Left ventricle myocardium inferior (tissue), 1 donor: ENCODE measurements at regions not wholly inside any gene's neighbourhood (a gene's known extent, or its start where the extent isn't known, plus 50 kb on each side); places are given as distances from the start of the nearest gene placed in this dataset.
"Not testable (repeated sequence)": the region's sequence is repeated elsewhere in the genome, so short reads cannot be mapped to it uniquely, and the experiment has no call there.

Source experiments
- DNase-seq: peaks from one replicate; pipeline ENCODE4 v3.0.0-alpha.2; 2020
- H3K27ac ChIP-seq: fragments of 200-600 bp; replicated peaks from 2 replicates; pipeline ENCODE4 v1.8.0; 2021
- H3K27me3 ChIP-seq: fragments of 200-600 bp; 2 replicates; pipeline ENCODE4 v1.8.0; 2021; ENCODE audit warnings: low read depth
- H3K36me3 ChIP-seq: fragments of 200-600 bp; 2 replicates; pipeline ENCODE4 v1.8.0; 2021
- H3K4me1 ChIP-seq: fragments of 200-600 bp; 2 replicates; pipeline ENCODE4 v1.8.0; 2021
- H3K4me3 ChIP-seq: fragments of 200-600 bp; 2 replicates; pipeline ENCODE4 v1.8.0; 2021; ENCODE audit warnings: mild to moderate bottlenecking, moderate library complexity
- H3K9me3 ChIP-seq: fragments of 200-600 bp; replicated peaks from 2 replicates; pipeline ENCODE4 v1.8.0; 2021
- intact Hi-C: fragments of 100-400 bp; cut with micrococcal nuclease; formaldehyde crosslinking; loops from one replicate; pipeline ENCODE4 v1.11.0; 2022
- TF ChIP-seq, protein P1 (sequence below): fragments of 200-600 bp; IDR thresholded peaks from 2 replicates; pipeline ENCODE4 v1.8.0; 2021; ENCODE audit warnings: antibody characterized with exemption, mild to moderate bottlenecking, borderline replicate concordance
- donor health status: DM: no; HTN: yes; CAD: no; lungs with severe emphysema.

DNA sequence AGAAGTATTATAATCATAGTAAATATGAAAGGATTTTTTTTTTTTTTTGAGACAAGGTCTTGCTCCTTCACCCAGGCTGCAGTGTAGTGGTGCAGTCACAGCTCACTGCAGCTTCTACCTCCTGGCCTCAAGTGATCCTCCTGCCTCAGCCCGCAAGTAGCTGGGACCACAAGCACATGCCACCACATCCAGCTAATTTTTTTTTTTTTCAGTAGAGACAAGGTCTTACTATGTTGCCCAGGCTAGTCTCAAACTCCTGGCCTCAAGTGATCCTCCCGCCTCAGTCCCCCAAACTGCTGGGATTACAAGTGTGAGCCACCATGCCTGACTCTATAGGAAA is 86.2 kb upstream of the FOXN2 start:
- Histone ChIP-seq H3K27me3 (no peaks in the 10 kb centered on the region), H3K4me1 (no peaks in the 10 kb centered on the region), H3K9me3 (no peaks in the 10 kb centered on the region), H3K27ac (no peak overlapping the region), H3K4me3 (no peak overlapping the region), H3K36me3 (no peaks in the 10 kb centered on the region)
- intact Hi-C loops: no loop called here
- DNase-seq: no peak
- TF ChIP-seq, protein P1, sequence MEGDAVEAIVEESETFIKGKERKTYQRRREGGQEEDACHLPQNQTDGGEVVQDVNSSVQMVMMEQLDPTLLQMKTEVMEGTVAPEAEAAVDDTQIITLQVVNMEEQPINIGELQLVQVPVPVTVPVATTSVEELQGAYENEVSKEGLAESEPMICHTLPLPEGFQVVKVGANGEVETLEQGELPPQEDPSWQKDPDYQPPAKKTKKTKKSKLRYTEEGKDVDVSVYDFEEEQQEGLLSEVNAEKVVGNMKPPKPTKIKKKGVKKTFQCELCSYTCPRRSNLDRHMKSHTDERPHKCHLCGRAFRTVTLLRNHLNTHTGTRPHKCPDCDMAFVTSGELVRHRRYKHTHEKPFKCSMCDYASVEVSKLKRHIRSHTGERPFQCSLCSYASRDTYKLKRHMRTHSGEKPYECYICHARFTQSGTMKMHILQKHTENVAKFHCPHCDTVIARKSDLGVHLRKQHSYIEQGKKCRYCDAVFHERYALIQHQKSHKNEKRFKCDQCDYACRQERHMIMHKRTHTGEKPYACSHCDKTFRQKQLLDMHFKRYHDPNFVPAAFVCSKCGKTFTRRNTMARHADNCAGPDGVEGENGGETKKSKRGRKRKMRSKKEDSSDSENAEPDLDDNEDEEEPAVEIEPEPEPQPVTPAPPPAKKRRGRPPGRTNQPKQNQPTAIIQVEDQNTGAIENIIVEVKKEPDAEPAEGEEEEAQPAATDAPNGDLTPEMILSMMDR: no peak

DNA sequence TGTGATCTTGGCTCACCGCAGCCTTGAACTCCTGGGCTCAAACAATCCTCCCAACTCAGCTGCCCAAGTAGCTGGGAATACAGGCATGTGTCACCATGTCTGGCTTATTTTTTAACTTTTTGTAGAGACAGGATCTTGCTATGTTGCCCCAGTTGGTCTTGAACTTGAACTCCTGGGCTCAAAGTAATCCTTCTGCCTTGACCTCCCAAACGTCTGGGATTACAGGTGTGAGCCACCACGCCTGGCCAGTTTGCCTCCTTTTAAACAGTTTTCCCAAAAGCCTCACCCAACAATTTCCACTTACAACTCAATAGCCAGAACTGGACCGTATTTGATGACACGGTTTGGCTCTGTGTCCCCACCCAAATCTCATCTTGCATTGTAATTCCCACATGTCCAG is 85.4 kb upstream of the FOXN2 start:
- no peak for DNase-seq
- Histone ChIP-seq H3K27ac (no peak overlapping the region), H3K27me3 (no peaks in the 10 kb centered on the region), H3K9me3 (no peaks in the 10 kb centered on the region), H3K4me3 (no peak overlapping the region), H3K36me3 (no peaks in the 10 kb centered on the region), H3K4me1 (no peaks in the 10 kb centered on the region)
- TF ChIP-seq, protein P1: no peak
- intact Hi-C loops: no loop called here

DNA sequence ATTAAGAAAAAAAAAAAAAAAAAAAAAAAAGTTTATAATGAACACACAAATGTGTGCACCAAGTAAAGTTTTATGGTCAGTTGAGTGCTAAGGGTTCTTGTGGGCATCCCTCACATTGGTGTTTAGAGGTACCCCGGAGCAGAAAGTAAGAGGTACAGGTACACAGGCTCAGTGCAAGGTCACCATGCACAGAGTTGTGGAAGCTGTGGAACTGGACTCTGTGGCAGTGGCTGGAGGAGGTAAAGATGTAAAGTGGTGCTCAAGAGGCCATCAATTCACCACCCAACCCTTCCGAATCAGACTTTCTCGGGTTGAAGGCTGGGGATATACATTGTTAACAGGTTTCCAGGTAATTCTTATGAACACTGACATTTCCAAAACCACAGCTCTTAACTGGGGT is 83.6 kb upstream of the FOXN2 start:
- H3K4me3 ChIP-seq: no peak overlapping the region
- no peaks in the 10 kb centered on the region for H3K27me3 ChIP-seq
- TF ChIP-seq, protein P1: no peak
- H3K4me1 ChIP-seq: no peaks in the 10 kb centered on the region
- no peak for DNase-seq
- H3K9me3 ChIP-seq: no peaks in the 10 kb centered on the region
- intact Hi-C loops: no loop called here
- no peaks in the 10 kb centered on the region for H3K36me3 ChIP-seq
- no peak overlapping the region for H3K27ac ChIP-seq

DNA sequence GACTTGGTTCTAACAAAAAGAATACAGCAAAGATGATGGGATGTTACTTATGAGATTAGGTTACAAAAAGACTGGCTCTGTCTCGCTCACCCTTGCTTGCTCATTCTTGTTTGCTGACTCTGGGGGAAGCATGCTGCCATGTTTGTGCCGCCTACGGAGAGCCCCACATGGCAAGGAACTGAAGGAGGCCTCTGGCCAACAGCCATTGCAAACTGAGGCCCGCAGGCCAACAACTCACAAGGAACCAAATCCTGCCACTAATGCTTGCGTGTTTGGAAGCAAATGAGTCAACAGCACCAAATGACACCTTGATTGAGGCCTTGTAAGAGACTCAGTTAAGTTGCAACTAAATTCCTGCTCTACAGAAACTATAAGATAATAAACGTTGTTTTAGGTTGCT is 82.1 kb upstream of the FOXN2 start:
- DNase-seq: no peak
- Histone ChIP-seq H3K27me3 (no peaks in the 10 kb centered on the region), H3K27ac (no peak overlapping the region), H3K9me3 (no peaks in the 10 kb centered on the region), H3K4me1 (peaks cover 8% of the 10 kb centered on the region), H3K36me3 (no peaks in the 10 kb centered on the region), H3K4me3 (no peak overlapping the region)
- intact Hi-C loops: no loop called here
- TF ChIP-seq, protein P1: no peak

DNA sequence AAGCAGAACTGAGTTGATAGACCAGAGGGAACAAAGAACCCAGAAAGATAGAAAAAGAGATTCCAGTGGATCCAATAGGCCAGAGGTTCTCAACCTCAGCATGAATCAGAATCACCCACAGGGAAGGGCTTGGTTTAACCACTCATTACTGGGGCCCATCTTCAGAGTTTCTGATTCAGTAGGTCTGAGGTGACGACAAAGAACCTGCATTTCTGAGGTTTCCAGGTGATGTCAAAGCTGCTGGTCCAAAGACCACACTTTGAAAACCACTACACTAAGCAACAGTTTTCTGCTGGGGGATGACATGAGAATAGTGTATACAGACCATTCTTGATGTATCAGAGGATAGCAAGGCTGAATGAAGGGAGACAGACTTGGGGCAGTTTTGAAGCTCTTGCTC is 81.5 kb upstream of the FOXN2 start:
- Histone ChIP-seq H3K36me3 (no peaks in the 10 kb centered on the region), H3K4me1 (peaks cover 9% of the 10 kb centered on the region), H3K9me3 (no peaks in the 10 kb centered on the region), H3K4me3 (no peak overlapping the region), H3K27me3 (no peaks in the 10 kb centered on the region), H3K27ac (no peak overlapping the region)
- intact Hi-C loops: no loop called here
- DNase-seq: no peak
- TF ChIP-seq, protein P1: no peak

DNA sequence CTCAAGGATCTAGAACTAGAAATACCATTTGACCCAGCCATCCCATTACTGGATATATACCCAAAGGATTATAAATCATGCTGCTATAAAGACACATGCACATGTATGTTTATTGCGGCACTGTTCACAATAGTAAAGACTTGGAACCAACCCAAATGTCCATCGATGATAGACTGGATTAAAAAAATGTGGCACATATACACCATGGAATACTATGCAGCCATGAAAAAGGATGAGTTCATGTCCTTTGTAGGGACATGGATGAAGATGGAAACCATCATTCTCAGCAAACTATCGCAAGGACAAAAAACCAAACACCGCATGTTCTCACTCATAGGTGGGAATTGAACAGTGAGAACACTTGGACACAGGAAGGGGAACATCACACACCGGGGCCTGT is 80.7 kb upstream of the FOXN2 start:
- DNase-seq, H3K27ac ChIP-seq, H3K27me3 ChIP-seq, H3K9me3 ChIP-seq, intact Hi-C loops, H3K36me3 ChIP-seq, H3K4me3 ChIP-seq: not testable (repeated sequence)
- H3K4me1 ChIP-seq: peaks cover 15% of the 10 kb centered on the region
